ENCODE measurements at regions not wholly inside any gene's neighbourhood (a gene's known extent, or its start where the extent isn't known, plus 50 kb on each side); places are given as distances from the start of the nearest gene placed in this dataset.

DNA sequence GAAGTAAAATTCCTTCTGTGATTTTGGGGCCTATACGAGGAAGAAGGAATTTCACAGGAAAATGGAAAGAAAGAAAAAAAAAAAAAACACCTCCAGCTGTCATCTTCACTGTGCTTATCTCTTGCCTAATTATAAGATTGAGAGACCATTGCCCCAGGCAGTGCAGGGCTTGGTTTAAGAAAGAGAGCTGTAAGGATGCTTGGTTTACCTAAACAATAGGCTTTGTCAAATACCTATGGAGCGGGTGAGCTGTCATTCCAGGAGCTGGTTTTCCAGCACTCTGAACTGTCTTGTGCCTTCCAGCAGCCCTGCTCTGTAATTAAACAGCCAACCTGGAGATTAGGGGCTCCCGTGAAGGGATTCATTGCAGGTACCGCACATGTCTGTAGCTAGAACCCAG lies 137.8 kb downstream of the EDN3 start:
- H4K20me1 ChIP-seq (ENCODE audit: control insufficient read depth, insufficient read depth, insufficient read length), result no peaks in the 10 kb centered on the region
- H3K79me1 ChIP-seq (ENCODE audit: insufficient read depth, low read depth, low read length, poor library complexity, severe bottlenecking), result no peaks in the 10 kb centered on the region
- TF ChIP-seq, protein P1, sequence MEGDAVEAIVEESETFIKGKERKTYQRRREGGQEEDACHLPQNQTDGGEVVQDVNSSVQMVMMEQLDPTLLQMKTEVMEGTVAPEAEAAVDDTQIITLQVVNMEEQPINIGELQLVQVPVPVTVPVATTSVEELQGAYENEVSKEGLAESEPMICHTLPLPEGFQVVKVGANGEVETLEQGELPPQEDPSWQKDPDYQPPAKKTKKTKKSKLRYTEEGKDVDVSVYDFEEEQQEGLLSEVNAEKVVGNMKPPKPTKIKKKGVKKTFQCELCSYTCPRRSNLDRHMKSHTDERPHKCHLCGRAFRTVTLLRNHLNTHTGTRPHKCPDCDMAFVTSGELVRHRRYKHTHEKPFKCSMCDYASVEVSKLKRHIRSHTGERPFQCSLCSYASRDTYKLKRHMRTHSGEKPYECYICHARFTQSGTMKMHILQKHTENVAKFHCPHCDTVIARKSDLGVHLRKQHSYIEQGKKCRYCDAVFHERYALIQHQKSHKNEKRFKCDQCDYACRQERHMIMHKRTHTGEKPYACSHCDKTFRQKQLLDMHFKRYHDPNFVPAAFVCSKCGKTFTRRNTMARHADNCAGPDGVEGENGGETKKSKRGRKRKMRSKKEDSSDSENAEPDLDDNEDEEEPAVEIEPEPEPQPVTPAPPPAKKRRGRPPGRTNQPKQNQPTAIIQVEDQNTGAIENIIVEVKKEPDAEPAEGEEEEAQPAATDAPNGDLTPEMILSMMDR (conservative IDR thresholded peaks at IDR 0.05), result no peak
- no peak overlapping the region for H4K91ac ChIP-seq (ENCODE audit: insufficient read length, low read depth, low read length)
- H2BK12ac ChIP-seq (ENCODE audit: insufficient read length, low read depth, low read length), result no peak overlapping the region
- no peak overlapping the region for H2BK5ac ChIP-seq (ENCODE audit: insufficient read length, low read length)
- no peaks in the 10 kb centered on the region for H3K36me3 Mint-ChIP-seq (ENCODE audit: insufficient read depth in 1 of 3, low read depth in 3 of 3)
- no peak overlapping the region for H4K8ac ChIP-seq (replicated peaks; ENCODE audit: insufficient read length, low read depth, low read length)
- H2BK20ac ChIP-seq (ENCODE audit: low read depth, low read length, poor library complexity, severe bottlenecking), result no peak overlapping the region
- H3K9ac ChIP-seq (ENCODE audit: extremely low read depth, insufficient read length, low read length), result no peak overlapping the region
- no peak for DNase-seq
- H3K4me1 Mint-ChIP-seq, result peaks cover 11 to 13% of the 10 kb centered on the region in 2 experiments
- WGBS (ENCODE audit: extremely low coverage, insufficient read length, low lambda C conversion rate), result no CpG with 5 or more reads among the region's 4 CpGs
- no peak overlapping the region for H3K27ac ChIP-seq (ENCODE audit: insufficient read length, low read depth, low read length)
- H3T11ph ChIP-seq (ENCODE audit: low read length), result no peak overlapping the region
- no peak overlapping the region for H3K23ac ChIP-seq (ENCODE audit: insufficient read length, low read depth, low read length)
- H3K14ac ChIP-seq (ENCODE audit: insufficient read depth, low read length), result no peak overlapping the region
- no peak overlapping the region for H3K27ac Mint-ChIP-seq
- no peak overlapping the region for H3K4me2 ChIP-seq (ENCODE audit: insufficient read depth, insufficient read length, low read length)
- no peak overlapping the region for H3K4ac ChIP-seq (ENCODE audit: low read depth, low read length)
- peaks cover 3% of the 10 kb centered on the region for H3K23me2 ChIP-seq (ENCODE audit: insufficient read length, low read depth, low read length, poor library complexity, severe bottlenecking)
- no peak overlapping the region for H3K56ac ChIP-seq (ENCODE audit: insufficient read length, low read depth, low read length)
- no peak overlapping the region for H3K4me3 Mint-ChIP-seq
- H3K9me3 ChIP-seq (ENCODE audit: control insufficient read depth, low read depth, low read length), result no peaks in the 10 kb centered on the region
- no peak overlapping the region for H3K18ac ChIP-seq (ENCODE audit: insufficient read length, low read depth, low read length)
- peaks cover 4% of the 10 kb centered on the region for H3K27me3 Mint-ChIP-seq (ENCODE audit: low read depth)
- no peak overlapping the region for H2AK5ac ChIP-seq (ENCODE audit: insufficient read length, low read length)
- H3K27me3 ChIP-seq (ENCODE audit: insufficient read depth, low read length), result no peaks in the 10 kb centered on the region
- no peak overlapping the region for H2BK15ac ChIP-seq (ENCODE audit: low read depth, low read length)
- no peaks in the 10 kb centered on the region for H3K79me2 ChIP-seq (ENCODE audit: insufficient read depth, low read length)
- 0 out of 2 replicates have a peak, but pooled peaks cover 2% of the 10 kb centered on the region for H3K4me1 ChIP-seq (ENCODE audit: insufficient read depth, low read length)
- H3K9me3 Mint-ChIP-seq, result no peaks in the 10 kb centered on the region; a peak in 1 of 5 replicates
- no peak overlapping the region for H4K5ac ChIP-seq (ENCODE audit: insufficient read length, low read depth, low read length)
- no peak overlapping the region for H2AFZ ChIP-seq (ENCODE audit: low read length)
- H2BK120ac ChIP-seq (ENCODE audit: low read depth, low read length, poor library complexity, severe bottlenecking), result no peak overlapping the region

Data from H9 (cell line).